GM12891 (cell line): ENCODE measurements at regions not wholly inside any gene's neighbourhood (a gene's known extent, or its start where the extent isn't known, plus 50 kb on each side); places are given as distances from the start of the nearest gene placed in this dataset.

Experiments used
- PAX5 ChIP-seq: IDR thresholded peaks from 2 replicates; pipeline ENCODE4 v1.6.1; 2011; ENCODE audit warnings: low read length, moderate library complexity, mild to moderate bottlenecking; ENCODE audit not compliant: insufficient read depth, severe bottlenecking
- POLR2A ChIP-seq: IDR thresholded peaks from 2 replicates; pipeline ENCODE4 v1.6.1; 2011; ENCODE audit warnings: low read depth, low read length, control low read depth
- POLR2AphosphoS5 ChIP-seq: IDR thresholded peaks from 2 replicates; pipeline ENCODE4 v1.6.1; 2011; ENCODE audit warnings: low read depth, low read length, control low read depth
- POU2F2 ChIP-seq: IDR thresholded peaks from 2 replicates; pipeline ENCODE4 v1.6.1; 2011; ENCODE audit warnings: low read depth, mild to moderate bottlenecking, control low read depth, low read length, moderate library complexity
- SPI1 ChIP-seq: IDR thresholded peaks from 2 replicates; pipeline ENCODE4 v1.6.1; 2011; ENCODE audit warnings: low read depth, low read length, control low read depth
- TAF1 ChIP-seq: IDR thresholded peaks from 2 replicates; pipeline ENCODE4 v1.6.1; 2011; ENCODE audit warnings: low read depth, low read length, control low read depth

- TF ChIP-seq TAF1: no peak
- TF ChIP-seq POLR2A: no peak
- TF ChIP-seq POLR2AphosphoS5: no peak
- TF ChIP-seq SPI1: no peak
- no peak for TF ChIP-seq PAX5
- no peak for TF ChIP-seq POU2F2
Measured at GRCh38 chr2:146934921-146935320, 909.9 kb upstream of the ACVR2A start.
